ENCODE measurements at regions not wholly inside any gene's neighbourhood (a gene's known extent, or its start where the extent isn't known, plus 50 kb on each side); places are given as distances from the start of the nearest gene placed in this dataset.

DNA sequence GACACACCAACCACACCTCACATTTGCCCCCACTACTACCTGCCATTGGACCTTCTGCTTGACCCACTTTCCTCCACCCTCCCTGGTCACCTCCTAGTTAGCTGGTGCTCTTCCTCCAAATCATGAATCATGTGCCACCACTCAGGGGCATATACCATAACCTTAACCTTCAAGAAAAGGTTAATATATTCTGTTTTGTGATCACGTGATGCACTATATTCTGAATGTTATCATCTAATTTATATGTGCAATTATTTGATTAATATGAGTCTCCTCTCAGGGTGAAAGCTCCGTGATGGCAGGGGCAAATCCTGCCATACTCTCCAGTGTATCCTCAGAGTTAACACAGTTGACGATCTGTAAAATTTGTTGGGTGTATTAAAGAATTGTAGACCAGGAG lies 635.5 kb downstream of the XPNPEP1 start:
- in situ Hi-C loops (cut with HindIII; ENCODE audit: low pct_unique_long_range_greater_than_20kb, low sequenced_read_pairs) = no loop called here
- ChIA-PET CTCF (no interaction called here), POLR2A (no interaction called here)
- intact Hi-C loops (cut with micrococcal nuclease; ENCODE audit: unreplicated experiment) = no loop called here
- DNase-seq (ENCODE audit: low read depth, low spot score) = no peak
- no TSS peak for BruUV-seq (replicated peaks)
- Histone ChIP-seq H3K4me3 (ENCODE audit: low read depth in 2 of 2, low read length in 2 of 2) (no peak overlapping the region), H3K27me3 (ENCODE audit: control insufficient read depth, insufficient read depth, low read length) (no peaks in the 10 kb centered on the region), H3K9me3 (ENCODE audit: control insufficient read depth, insufficient read depth, low read depth, low read length) (no peaks in the 10 kb centered on the region), H3K27ac (ENCODE audit: low read length) (no peak overlapping the region), H3K36me3 (ENCODE audit: control insufficient read depth, insufficient read depth, low read length) (no peaks in the 10 kb centered on the region), H3K4me1 (ENCODE audit: control insufficient read depth, insufficient read depth, low read length) (no peaks in the 10 kb centered on the region)
- no peak for ATAC-seq
- TF ChIP-seq, protein P1, sequence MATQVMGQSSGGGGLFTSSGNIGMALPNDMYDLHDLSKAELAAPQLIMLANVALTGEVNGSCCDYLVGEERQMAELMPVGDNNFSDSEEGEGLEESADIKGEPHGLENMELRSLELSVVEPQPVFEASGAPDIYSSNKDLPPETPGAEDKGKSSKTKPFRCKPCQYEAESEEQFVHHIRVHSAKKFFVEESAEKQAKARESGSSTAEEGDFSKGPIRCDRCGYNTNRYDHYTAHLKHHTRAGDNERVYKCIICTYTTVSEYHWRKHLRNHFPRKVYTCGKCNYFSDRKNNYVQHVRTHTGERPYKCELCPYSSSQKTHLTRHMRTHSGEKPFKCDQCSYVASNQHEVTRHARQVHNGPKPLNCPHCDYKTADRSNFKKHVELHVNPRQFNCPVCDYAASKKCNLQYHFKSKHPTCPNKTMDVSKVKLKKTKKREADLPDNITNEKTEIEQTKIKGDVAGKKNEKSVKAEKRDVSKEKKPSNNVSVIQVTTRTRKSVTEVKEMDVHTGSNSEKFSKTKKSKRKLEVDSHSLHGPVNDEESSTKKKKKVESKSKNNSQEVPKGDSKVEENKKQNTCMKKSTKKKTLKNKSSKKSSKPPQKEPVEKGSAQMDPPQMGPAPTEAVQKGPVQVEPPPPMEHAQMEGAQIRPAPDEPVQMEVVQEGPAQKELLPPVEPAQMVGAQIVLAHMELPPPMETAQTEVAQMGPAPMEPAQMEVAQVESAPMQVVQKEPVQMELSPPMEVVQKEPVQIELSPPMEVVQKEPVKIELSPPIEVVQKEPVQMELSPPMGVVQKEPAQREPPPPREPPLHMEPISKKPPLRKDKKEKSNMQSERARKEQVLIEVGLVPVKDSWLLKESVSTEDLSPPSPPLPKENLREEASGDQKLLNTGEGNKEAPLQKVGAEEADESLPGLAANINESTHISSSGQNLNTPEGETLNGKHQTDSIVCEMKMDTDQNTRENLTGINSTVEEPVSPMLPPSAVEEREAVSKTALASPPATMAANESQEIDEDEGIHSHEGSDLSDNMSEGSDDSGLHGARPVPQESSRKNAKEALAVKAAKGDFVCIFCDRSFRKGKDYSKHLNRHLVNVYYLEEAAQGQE (IDR thresholded peaks at IDR 0.05; ENCODE audit: insufficient read depth in 1 of 2, low read depth in 2 of 2, low read length in 1 of 2) = no peak
- no peak for TF ChIP-seq CTCF (IDR thresholded peaks at IDR 0.05)
- TF ChIP-seq SIN3A (IDR thresholded peaks at IDR 0.05; ENCODE audit: borderline replicate concordance, insufficient read depth, low read depth, low read length) = no peak
- TF ChIP-seq TCF7L2 (IDR thresholded peaks at IDR 0.05; ENCODE audit: low read depth, low read length) = no peak
- TF ChIP-seq POLR2AphosphoS5 (IDR thresholded peaks at IDR 0.05; ENCODE audit: low read depth, low read length) = no peak

DNA sequence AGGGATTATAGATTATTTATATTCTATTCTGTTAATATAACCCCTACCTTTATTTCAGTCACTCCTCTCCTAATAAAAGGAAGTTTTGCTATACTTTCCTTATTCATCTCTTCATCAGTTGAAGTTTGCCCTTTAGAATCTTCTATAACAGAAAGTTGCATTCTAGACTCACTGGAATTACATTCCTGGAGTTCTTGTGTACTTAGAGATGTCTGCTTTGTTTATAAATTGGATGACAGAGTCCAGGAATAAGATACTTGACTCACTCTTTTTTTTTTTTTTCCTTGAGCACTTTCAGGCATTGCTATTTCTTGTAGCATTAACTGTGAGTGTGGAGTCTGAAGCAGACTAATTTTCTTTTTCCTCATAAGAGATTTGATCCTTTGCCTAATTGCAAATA lies 640.8 kb downstream of the XPNPEP1 start:
- intact Hi-C loops (cut with micrococcal nuclease; ENCODE audit: unreplicated experiment) (no loop called here), in situ Hi-C loops (cut with HindIII; ENCODE audit: low pct_unique_long_range_greater_than_20kb, low sequenced_read_pairs) (no loop called here)
- Histone ChIP-seq H3K4me1 (ENCODE audit: control insufficient read depth, insufficient read depth, low read length) (no peaks in the 10 kb centered on the region), H3K27ac (ENCODE audit: low read length) (no peak overlapping the region), H3K9me3 (ENCODE audit: control insufficient read depth, insufficient read depth, low read depth, low read length) (no peaks in the 10 kb centered on the region), H3K27me3 (ENCODE audit: control insufficient read depth, insufficient read depth, low read length) (no peaks in the 10 kb centered on the region), H3K36me3 (ENCODE audit: control insufficient read depth, insufficient read depth, low read length) (no peaks in the 10 kb centered on the region), H3K4me3 (ENCODE audit: low read depth in 2 of 2, low read length in 2 of 2) (no peak overlapping the region)
- TF ChIP-seq, protein P1 (IDR thresholded peaks at IDR 0.05; ENCODE audit: insufficient read depth in 1 of 2, low read depth in 2 of 2, low read length in 1 of 2) = no peak
- no peak for TF ChIP-seq SIN3A (IDR thresholded peaks at IDR 0.05; ENCODE audit: borderline replicate concordance, insufficient read depth, low read depth, low read length)
- no peak for TF ChIP-seq CTCF (IDR thresholded peaks at IDR 0.05)
- no peak for TF ChIP-seq TCF7L2 (IDR thresholded peaks at IDR 0.05; ENCODE audit: low read depth, low read length)
- TF ChIP-seq POLR2AphosphoS5 (IDR thresholded peaks at IDR 0.05; ENCODE audit: low read depth, low read length) = no peak
- BruUV-seq (replicated peaks) = no TSS peak
- ChIA-PET POLR2A (no interaction called here), CTCF (no interaction called here)
- DNase-seq (ENCODE audit: low read depth, low spot score) = no peak
- ATAC-seq = no peak

Measured in Panc1 (cell line).